Psoas muscle (tissue), 7 donors: ENCODE measurements at regions not wholly inside any gene's neighbourhood (a gene's known extent, or its start where the extent isn't known, plus 50 kb on each side); places are given as distances from the start of the nearest gene placed in this dataset.

Experiments used
- ATAC-seq, 4 donors: fragments of 200-7000 bp; cut with Tn5 transposase; one replicate each; pipeline ENCODE4 v1.9.1; 2020; ENCODE audit warnings: moderate library complexity in 3 of 4, mild to moderate bottlenecking in 2 of 4
- DNase-seq, 2 donors: peaks; one replicate each; pipeline ENCODE4 v3.0.0-alpha.2; 2020
- H3K27ac ChIP-seq: fragments of 200-600 bp; one replicate; pipeline ENCODE4 v1.8.0; 2022
- H3K27me3 ChIP-seq, 3 donors: fragments of 200-600 bp in 1 of 3; one replicate each; pipeline versions ENCODE4 v1.6.1 to v1.8.0; 2013 to 2022; ENCODE audit warnings: low read length in 2 of 3, mild to moderate bottlenecking in 2 of 3, moderate library complexity in 1 of 3; ENCODE audit not compliant: insufficient read depth in 3 of 3
- H3K36me3 ChIP-seq, 2 donors: fragments of 200-600 bp in 1 of 2; one replicate each; pipeline versions ENCODE4 v1.6.1 to v1.8.0; 2013 to 2022; ENCODE audit warnings: low read depth in 1 of 2, mild to moderate bottlenecking in 1 of 2, moderate library complexity in 1 of 2; ENCODE audit not compliant: insufficient read depth in 1 of 2
- H3K4me1 ChIP-seq: fragments of 200-600 bp; one replicate; pipeline ENCODE4 v1.8.0; 2022
- H3K4me3 ChIP-seq: fragments of 200-600 bp; one replicate; pipeline ENCODE4 v1.8.0; 2022; ENCODE audit warnings: mild to moderate bottlenecking
- H3K9me3 ChIP-seq: fragments of 200-600 bp; one replicate; pipeline ENCODE4 v1.8.0; 2022
- CTCF ChIP-seq: fragments of 200-600 bp; IDR thresholded peaks from one replicate; pipeline ENCODE4 v1.8.0; 2022; ENCODE audit warnings: antibody characterized with exemption
- WGBS, 3 donors: extraction: QIAGEN DNeasy Blood & Tissue Kit; methylation state at CpG; one replicate each; pipeline versions ENCODE4 v1.1.6 to v1.1.7; 2013; 5-methylcytosine and 5-hydroxymethylcytosine counted together
- intact Hi-C, 2 donors: fragments of 100-400 bp; cut with DNase I; formaldehyde crosslinking; loops; one replicate each; pipeline versions ENCODE4 v1.11.0 to v1.14.2; 2022
- donor health status: healthy with polysubstance abuse.
- donor health status: DM: no; HTN: no; CAD: no; lungs with moderate emphysema.
- donor health status: Bipolar disorder and iron deficiency.
- donor health status: healthy.
- donor health status: DM: yes; HTN: yes; CAD: no.
- donor health status: DM: no; HTN: no; CAD: no.
- donor health status: DM: yes; HTN: yes; CAD: no.

DNA sequence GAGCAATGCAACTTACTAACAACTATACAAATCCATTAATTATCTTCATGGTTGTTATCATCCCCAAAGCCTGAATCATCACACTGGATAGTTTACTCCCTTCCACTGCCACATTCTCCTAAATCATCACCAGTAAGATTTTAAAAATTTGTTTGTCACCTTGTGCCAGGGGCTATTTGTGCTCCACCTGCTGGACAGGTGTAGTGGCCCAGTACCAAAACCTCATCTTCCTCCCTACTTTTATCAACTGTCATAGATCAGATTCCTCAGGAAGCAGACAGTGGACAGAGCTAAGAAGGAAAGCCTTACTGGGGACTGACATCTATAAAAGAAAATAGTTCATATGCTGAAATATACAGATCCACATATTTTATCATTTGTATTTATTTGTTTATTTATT is 280.4 kb downstream of the CDH11 start:
- no peak for ATAC-seq
- H3K27ac ChIP-seq: no peak overlapping the region
- intact Hi-C loops: no loop called here
- H3K4me3 ChIP-seq: no peak overlapping the region
- no peak for DNase-seq
- no peaks in the 10 kb centered on the region for H3K4me1 ChIP-seq
- H3K36me3 ChIP-seq: no peaks in the 10 kb centered on the region
- H3K27me3 ChIP-seq: no peaks in the 10 kb centered on the region
- H3K9me3 ChIP-seq: no peaks in the 10 kb centered on the region
- no peak for TF ChIP-seq CTCF

DNA sequence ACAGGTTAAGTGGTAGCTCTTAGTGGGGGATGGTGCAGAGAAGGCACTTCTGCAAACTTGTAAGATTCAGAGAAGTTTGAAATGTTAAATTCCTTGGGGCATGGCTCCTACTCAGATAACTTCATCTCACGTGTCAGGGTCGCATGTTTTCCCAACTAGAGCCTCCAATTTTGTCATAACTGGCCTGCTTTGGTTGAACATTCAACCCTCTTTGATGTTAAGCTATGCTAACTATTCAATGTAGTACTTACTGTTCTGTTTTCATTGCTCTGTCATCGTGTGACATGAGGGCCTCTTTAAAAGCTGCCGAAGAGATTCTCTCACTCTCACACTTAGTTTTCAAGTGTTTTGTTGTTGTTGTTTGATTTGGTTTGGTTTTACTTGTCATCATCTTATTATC is 280.8 kb downstream of the CDH11 start:
- TF ChIP-seq CTCF: no peak
- Histone ChIP-seq H3K4me3 (no peak overlapping the region), H3K27me3 (no peaks in the 10 kb centered on the region), H3K4me1 (no peaks in the 10 kb centered on the region), H3K36me3 (no peaks in the 10 kb centered on the region), H3K9me3 (no peaks in the 10 kb centered on the region), H3K27ac (no peak overlapping the region)
- no peak for DNase-seq
- intact Hi-C loops: no loop called here
- WGBS, 3 donors: 56 to 62% (median 58%) methylated on average over 4 of the region's 4 CpGs
- ATAC-seq: no peak

DNA sequence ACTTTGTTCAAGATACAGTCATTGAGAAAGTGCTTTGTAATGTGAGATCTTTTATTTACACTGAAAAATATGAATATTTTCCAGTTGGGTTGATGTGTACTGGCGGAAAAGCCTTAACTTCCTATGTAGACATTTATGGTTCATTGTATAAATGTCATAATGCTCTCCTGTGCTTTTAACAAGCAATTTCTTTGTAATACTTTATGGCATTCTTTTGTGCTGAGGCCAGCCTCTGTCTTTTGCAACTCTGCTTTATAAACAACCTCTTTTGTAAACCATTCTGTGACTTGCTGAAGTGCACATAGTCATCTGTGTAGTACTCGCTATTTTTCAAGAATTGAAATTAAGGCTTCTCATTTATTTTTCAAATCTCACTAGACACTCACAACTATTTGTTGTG is 291.2 kb downstream of the CDH11 start:
- no peak for ATAC-seq
- H3K4me1 ChIP-seq: no peaks in the 10 kb centered on the region
- no peak overlapping the region for H3K4me3 ChIP-seq
- no peak for TF ChIP-seq CTCF
- intact Hi-C loops: no loop called here
- no peak overlapping the region for H3K27ac ChIP-seq
- no peaks in the 10 kb centered on the region for H3K9me3 ChIP-seq
- no peaks in the 10 kb centered on the region for H3K36me3 ChIP-seq
- WGBS, 3 donors: 80 to 90% (median 90%) methylated on average over 2 of the region's 2 CpGs
- no peak for DNase-seq
- H3K27me3 ChIP-seq: no peaks in the 10 kb centered on the region

DNA sequence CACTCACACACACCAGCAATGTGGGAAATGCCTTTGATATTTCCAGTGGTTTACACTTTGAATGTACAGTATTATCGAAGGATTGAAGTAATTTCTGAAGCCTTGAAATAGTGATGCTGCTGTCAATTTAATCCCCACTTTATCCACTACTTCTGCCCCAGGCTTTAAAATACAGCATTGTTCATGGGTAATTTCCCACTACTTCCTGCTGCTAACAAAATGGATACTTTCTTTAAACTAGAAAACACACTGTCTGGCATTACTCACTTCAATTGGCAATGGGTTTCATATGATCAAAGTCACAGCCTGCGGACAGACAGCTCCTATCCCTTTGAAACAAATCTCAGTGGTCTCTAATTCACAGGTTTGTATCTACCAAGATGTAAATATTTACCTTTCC is 292.2 kb downstream of the CDH11 start:
- DNase-seq: no peak
- no peak for TF ChIP-seq CTCF
- no peak overlapping the region for H3K27ac ChIP-seq
- H3K36me3 ChIP-seq: no peaks in the 10 kb centered on the region
- H3K27me3 ChIP-seq: no peaks in the 10 kb centered on the region
- H3K4me3 ChIP-seq: no peak overlapping the region
- WGBS, 3 donors: 61 to 88% (median 85%) methylated on average over 2 of the region's 2 CpGs
- no peaks in the 10 kb centered on the region for H3K9me3 ChIP-seq
- H3K4me1 ChIP-seq: no peaks in the 10 kb centered on the region
- intact Hi-C loops: no loop called here
- no peak for ATAC-seq

DNA sequence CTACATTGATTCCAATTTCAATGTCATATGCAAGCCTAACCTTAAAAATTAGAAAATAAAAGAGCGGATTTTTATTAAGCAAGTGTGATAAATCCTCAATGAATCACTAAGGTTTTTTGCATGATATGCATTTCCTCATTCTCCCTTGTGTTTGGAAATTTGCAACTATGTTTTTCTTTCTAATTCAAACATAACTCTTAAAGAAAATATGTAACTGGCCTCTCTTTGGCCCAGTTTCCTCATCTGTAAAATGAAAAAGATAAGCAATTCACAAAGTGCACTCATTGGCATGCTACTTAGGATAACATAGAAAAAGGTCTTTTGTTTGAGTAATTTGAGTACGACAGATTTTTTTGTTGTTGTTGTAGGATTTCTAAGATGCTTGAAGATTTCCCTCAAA is 295.5 kb downstream of the CDH11 start:
- ATAC-seq: no peak
- Histone ChIP-seq H3K27me3 (no peaks in the 10 kb centered on the region), H3K9me3 (no peaks in the 10 kb centered on the region), H3K4me1 (no peaks in the 10 kb centered on the region), H3K4me3 (no peak overlapping the region), H3K36me3 (no peaks in the 10 kb centered on the region), H3K27ac (no peak overlapping the region)
- TF ChIP-seq CTCF: no peak
- no peak for DNase-seq
- intact Hi-C loops: no loop called here
- WGBS, 3 donors: 84 to 90% (median 86%) methylated on average over 2 of the region's 2 CpGs
